Activated T-cell treated with anti-CD3 and anti-CD28 coated beads, Interleukin-2, amount 50 U/mL, for 4 hours (primary cell): ENCODE measurements at regions not wholly inside any gene's neighbourhood (a gene's known extent, or its start where the extent isn't known, plus 50 kb on each side); places are given as distances from the start of the nearest gene placed in this dataset.
"Not testable (repeated sequence)": the region's sequence is repeated elsewhere in the genome, so short reads cannot be mapped to it uniquely, and the experiment has no call there.

ENCODE experiments used
- ATAC-seq, 2 donors: fragments of 200-7000 bp; cut with Tn5 transposase; one replicate each; pipeline ENCODE4 v1.10.0; 2021
- DNase-seq: peaks from one replicate; pipeline ENCODE4 v3.0.0-alpha.2; 2020
- H3K27me3 Mint-ChIP-seq: one replicate; pipeline ENCODE4 v1.8.0; 2021; ENCODE audit warnings: low read depth, mixed read lengths
- H3K36me3 Mint-ChIP-seq: one replicate; pipeline ENCODE4 v1.8.0; 2022; ENCODE audit warnings: mixed read lengths; ENCODE audit not compliant: insufficient read depth
- H3K4me1 Mint-ChIP-seq: one replicate; pipeline ENCODE4 v1.8.0; 2021; ENCODE audit warnings: low read depth, mixed read lengths
- H3K4me3 Mint-ChIP-seq: one replicate; pipeline ENCODE4 v1.8.0; 2021; ENCODE audit warnings: mild to moderate bottlenecking, moderate library complexity, mixed read lengths
- H3K9me3 Mint-ChIP-seq: one replicate; pipeline ENCODE4 v1.8.0; 2021; ENCODE audit warnings: mixed read lengths

DNA sequence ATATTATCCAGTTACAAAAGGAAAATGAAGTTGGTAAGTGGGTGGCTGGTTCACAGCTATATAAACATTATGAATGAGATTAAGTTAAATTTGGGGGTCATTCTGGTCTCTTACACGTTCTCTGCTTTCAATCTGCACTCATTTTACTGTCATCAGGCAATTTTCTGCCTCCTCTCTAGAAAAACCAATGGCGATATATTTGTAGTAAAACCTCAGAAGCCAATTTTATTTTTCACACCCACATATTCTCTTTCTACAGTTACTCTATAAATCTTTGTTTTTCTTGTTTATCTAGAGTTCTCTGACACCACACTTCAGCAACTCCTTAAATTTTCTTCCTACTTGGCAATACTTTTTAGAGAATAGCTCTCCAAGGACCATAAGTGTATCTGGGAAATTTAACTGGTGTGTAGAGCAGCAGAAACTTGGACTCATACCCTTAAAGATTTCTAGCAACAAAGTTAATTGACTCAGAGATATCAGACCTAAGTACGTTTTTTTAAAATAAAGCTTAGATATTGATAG lies 926.9 kb downstream of the TMTC2 start:
- ATAC-seq (no peak), DNase-seq (no peak)
- H3K36me3 Mint-ChIP-seq = no peaks in the 10 kb centered on the region
- no peaks in the 10 kb centered on the region for H3K27me3 Mint-ChIP-seq
- H3K4me3 Mint-ChIP-seq = no peak overlapping the region
- peaks cover 14% of the 10 kb centered on the region for H3K9me3 Mint-ChIP-seq
- no peaks in the 10 kb centered on the region for H3K4me1 Mint-ChIP-seq

DNA sequence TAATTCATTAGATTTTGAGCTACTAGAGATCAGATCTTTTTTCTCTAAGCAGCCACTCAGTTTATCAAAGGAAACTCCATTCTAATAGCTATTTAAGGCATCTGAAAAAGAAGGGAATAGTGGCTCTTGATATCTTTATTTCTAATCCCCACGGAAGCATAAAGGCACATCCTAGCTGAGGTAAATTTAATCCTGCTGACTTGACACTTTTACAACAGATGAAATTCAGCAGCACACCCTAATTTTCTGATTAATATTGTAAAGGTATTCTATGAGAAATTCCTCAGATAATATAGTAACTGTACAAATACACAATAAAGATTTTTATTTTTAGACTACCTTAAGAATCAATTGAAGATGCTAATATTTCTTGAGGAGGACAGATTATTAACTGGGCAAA lies 916.4 kb downstream of the TMTC2 start:
- Mint-ChIP-seq H3K36me3 (no peaks in the 10 kb centered on the region), H3K4me1 (no peaks in the 10 kb centered on the region), H3K4me3 (no peak overlapping the region), H3K27me3 (no peaks in the 10 kb centered on the region), H3K9me3 (peaks cover 32% of the 10 kb centered on the region)
- ATAC-seq = no peak
- DNase-seq = no peak

DNA sequence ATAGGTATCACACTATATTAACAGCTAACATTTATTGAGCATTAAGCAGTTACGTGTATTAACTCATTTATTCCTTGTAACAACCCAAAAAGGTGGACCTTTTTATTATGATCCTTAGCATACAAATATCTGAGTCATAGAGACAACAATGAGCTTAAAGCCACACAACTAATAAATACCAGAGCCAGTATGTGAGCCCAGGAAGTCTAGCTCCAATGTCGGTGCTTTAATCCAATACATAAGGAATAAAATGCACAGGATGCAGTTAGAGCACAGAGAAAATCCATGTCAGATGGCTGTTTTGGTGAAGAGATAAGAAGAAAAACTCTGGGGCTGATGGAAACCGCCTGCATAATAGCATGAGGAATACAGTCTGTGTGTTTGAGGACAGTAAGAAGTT lies 888.6 kb downstream of the TMTC2 start:
- Mint-ChIP-seq H3K4me1 (no peaks in the 10 kb centered on the region), H3K36me3 (no peaks in the 10 kb centered on the region), H3K9me3 (peaks cover 5% of the 10 kb centered on the region), H3K27me3 (no peaks in the 10 kb centered on the region), H3K4me3 (no peak overlapping the region)
- DNase-seq = no peak
- no peak for ATAC-seq

DNA sequence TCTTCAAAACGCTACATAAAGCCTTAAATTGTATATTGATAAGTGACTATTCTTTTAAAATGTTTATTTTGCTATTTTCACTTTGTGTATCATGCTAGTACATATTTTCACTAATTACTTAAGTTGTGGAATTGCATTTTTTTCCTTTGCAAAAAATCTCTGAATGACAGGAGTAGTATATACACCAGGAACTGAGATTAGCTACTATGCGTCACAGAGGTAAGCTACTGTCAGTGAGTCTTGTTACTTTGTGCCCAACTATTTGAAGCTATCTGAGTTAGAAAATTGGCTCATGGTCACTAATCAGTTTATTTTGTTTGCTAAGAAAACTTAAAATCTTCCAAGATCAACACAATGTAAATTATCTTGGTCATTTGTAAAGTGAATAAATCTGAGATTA lies 887.4 kb downstream of the TMTC2 start:
- DNase-seq (no peak), ATAC-seq (no peak)
- no peaks in the 10 kb centered on the region for H3K27me3 Mint-ChIP-seq
- peaks cover 12% of the 10 kb centered on the region for H3K9me3 Mint-ChIP-seq
- no peaks in the 10 kb centered on the region for H3K4me1 Mint-ChIP-seq
- H3K36me3 Mint-ChIP-seq = no peaks in the 10 kb centered on the region
- no peak overlapping the region for H3K4me3 Mint-ChIP-seq

DNA sequence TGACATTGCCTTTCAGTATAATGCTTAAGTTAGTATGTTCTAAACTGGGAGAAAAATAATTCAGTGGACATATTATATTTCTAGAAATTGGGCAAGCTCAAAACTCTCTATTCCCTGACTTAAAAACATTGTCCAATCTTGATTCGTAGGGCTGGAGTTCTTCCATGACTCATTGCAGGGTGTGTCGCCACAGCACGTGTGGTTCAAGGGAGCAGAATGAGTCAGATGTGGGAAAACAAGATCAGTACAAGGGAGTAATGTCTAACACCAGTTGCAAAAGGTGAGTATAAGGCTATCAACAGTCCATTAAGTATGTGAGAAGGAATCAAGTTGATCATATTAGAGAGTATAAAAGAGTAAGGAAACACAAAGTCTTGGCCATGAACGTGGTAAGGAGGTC lies 887.0 kb downstream of the TMTC2 start:
- ATAC-seq (no peak), DNase-seq (no peak)
- Mint-ChIP-seq H3K9me3 (peaks cover 16% of the 10 kb centered on the region), H3K27me3 (no peaks in the 10 kb centered on the region), H3K4me3 (no peak overlapping the region), H3K36me3 (no peaks in the 10 kb centered on the region), H3K4me1 (no peaks in the 10 kb centered on the region)

DNA sequence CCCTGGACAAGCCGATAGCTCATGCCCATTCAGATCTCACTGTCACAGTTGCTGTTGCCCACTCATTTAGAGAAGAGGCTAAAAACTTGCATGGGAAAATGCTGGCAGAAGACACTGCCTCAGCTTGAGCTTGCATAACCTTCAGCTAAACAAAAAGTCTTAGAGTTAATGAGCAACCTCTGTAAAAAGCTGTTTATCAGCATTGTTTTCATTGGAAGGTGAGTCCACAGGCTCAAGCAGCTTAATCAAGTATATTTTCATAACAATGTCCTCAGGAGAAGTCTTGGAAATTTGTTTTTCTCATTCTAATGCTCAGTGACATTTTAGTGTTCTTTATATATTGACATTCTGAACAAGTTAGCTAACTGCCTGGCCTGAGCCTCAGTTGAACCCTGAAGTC lies 872.9 kb downstream of the TMTC2 start:
- H3K4me1 Mint-ChIP-seq = no peaks in the 10 kb centered on the region
- DNase-seq (no peak), ATAC-seq (no peak)
- no peaks in the 10 kb centered on the region for H3K27me3 Mint-ChIP-seq
- H3K4me3 Mint-ChIP-seq = no peak overlapping the region
- H3K9me3 Mint-ChIP-seq = peaks cover 4% of the 10 kb centered on the region
- no peaks in the 10 kb centered on the region for H3K36me3 Mint-ChIP-seq

DNA sequence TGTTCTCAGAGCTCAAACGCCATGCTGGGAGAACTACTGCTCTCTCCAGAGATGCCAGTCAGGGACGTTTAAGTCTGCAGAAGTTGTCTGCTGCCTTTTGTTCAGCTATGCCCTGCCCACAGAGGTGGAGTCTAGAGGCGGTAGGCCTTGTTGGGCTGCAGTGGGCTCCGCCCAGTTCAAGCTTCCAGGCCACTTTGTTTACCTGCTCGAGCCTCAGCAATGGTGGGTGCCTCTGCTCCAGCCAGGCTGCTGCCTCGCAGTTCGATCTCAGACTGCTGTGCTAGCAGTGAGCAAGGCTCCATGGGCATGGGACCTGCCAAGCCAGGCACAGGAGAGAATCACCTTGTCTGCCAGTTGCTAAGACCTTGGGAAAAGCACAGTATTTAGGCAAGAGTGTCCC lies 869.3 kb downstream of the TMTC2 start:
- H3K27me3 Mint-ChIP-seq, DNase-seq, ATAC-seq, H3K36me3 Mint-ChIP-seq, H3K4me3 Mint-ChIP-seq, H3K4me1 Mint-ChIP-seq: not testable (repeated sequence)
- H3K9me3 Mint-ChIP-seq = peaks cover 11% of the 10 kb centered on the region

DNA sequence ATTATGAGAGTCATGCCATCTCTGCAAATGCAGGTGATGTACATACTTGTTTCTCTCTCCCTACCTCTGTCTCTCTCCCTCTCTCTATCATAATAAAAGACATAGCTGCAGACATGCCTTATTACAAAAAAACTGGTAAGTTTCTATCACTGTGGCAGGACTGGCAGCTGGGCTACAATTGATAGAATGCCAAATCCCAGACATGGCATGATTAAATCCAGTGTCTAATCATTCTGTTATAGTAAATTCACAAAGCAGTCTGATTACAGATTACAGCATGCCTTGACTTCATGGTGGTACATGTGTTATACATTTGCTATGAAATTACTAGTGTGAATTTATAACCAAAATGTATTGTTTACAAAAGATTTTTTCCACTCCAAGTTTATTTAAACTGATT lies 854.7 kb downstream of the TMTC2 start:
- DNase-seq (no peak), ATAC-seq (no peak)
- peaks cover 5% of the 10 kb centered on the region for H3K9me3 Mint-ChIP-seq
- H3K4me1 Mint-ChIP-seq = no peaks in the 10 kb centered on the region
- H3K27me3 Mint-ChIP-seq = no peaks in the 10 kb centered on the region
- H3K4me3 Mint-ChIP-seq = no peak overlapping the region
- H3K36me3 Mint-ChIP-seq = no peaks in the 10 kb centered on the region

DNA sequence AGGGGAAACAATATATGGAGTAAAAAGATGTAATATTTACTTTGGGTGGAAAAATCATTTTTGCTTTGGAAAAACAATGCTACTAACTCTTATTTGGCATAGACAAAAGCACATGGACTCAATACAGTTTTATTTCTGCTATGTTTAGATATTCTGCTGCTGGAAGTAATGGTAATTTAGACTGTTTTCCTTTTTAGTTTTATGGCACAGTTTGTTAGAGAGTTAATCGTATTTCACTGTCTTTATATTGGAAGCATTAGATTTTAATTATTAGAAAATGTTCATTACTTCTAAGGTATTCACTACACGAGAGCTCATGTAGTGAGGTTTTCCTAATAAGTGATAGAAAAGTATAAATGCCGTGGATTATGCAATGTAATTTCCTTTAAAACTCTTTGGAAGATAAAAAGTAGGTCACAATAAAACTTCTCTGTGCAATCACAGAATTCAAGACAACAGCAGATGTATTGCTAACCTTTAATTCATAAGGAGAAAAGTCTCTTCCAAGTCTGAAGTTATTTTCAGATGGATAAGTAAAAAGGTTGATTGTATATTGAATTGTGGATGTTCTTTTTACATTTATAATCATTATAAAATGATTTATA lies 851.8 kb downstream of the TMTC2 start:
- Mint-ChIP-seq H3K27me3 (no peaks in the 10 kb centered on the region), H3K9me3 (peaks cover 5% of the 10 kb centered on the region), H3K36me3 (no peaks in the 10 kb centered on the region), H3K4me1 (no peaks in the 10 kb centered on the region), H3K4me3 (no peak overlapping the region)
- ATAC-seq = no peak
- DNase-seq = no peak

DNA sequence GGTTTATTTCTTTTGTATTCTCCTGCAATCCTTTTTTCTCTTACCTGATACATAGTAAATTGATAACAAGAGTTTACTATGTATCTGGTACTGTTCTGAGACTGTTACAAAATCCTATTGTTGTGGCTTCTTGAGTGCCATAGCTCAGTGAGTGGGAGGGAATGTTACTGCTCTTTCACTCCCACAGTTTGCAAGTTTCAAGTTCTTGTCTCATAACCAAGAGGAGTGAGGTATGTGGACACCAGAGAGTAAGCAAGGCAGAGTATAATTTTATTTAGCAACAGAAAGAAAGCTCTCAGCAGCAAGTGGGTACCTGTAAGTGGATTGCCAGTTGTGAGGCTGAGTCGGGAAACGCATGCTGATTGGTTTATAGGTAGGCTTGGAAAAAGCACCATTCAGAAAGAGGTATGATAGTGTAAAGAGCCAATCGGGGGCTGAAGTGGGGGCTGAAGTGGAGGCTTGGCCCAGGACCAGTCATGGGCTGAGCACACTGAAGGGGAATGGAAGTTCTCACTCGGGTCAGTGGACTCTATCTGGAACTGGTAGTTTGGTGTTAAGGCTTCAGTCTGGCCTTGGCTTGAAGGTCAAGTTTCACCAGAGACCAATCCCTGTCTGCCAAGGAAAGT lies 850.8 kb downstream of the TMTC2 start:
- ATAC-seq (no peak), DNase-seq (no peak)
- Mint-ChIP-seq H3K4me1 (no peaks in the 10 kb centered on the region), H3K4me3 (no peak overlapping the region), H3K36me3 (no peaks in the 10 kb centered on the region), H3K27me3 (no peaks in the 10 kb centered on the region), H3K9me3 (peaks cover 5% of the 10 kb centered on the region)

DNA sequence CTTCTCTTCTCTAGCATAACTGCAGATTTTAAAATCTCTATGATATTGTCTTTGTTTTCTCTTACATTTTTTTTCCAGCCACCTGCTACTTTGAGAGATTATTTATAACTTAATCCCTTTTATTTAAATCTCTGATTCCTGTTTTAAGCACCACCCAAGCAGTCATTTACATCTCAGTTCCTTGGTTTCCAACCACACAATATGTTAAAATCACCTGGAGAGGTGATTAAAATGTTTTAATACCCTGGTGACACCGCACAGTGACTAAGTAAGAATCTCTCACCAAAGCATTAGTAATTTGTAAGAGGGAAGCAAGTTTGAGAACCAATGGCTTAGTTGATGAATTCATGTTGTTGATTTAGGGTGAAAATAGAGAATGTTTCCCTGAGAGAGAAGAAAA lies 849.8 kb downstream of the TMTC2 start:
- no peaks in the 10 kb centered on the region for H3K4me1 Mint-ChIP-seq
- H3K9me3 Mint-ChIP-seq = peaks cover 5% of the 10 kb centered on the region
- no peak for DNase-seq

DNA sequence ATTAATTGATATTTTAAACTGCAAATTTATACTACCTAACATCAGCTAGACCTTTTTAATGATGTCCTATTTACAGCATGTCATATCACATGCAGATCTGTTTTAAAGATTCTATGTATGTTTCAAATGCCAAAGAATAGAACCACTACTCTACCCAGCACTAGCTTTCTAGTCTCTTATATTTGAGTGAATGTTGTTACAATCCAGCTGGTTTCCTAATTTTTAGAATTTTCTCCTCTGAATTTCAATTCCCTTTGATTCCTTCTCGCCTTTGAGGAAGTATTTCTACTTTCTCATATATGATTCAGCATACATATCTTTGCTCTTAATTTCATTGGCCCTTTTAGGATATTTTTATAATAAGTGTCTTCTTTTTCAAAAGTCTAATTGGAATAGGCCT lies 841.9 kb downstream of the TMTC2 start:
- Mint-ChIP-seq H3K36me3 (no peaks in the 10 kb centered on the region), H3K27me3 (no peaks in the 10 kb centered on the region), H3K9me3 (peaks cover 13% of the 10 kb centered on the region), H3K4me1 (no peaks in the 10 kb centered on the region), H3K4me3 (no peak overlapping the region)
- DNase-seq = no peak
- ATAC-seq = no peak

More for the DNA sequence above, 849.8 kb downstream of the TMTC2 start:
- Mint-ChIP-seq H3K4me3 (no peak overlapping the region), H3K27me3 (no peaks in the 10 kb centered on the region), H3K36me3 (no peaks in the 10 kb centered on the region)
- ATAC-seq = no peak

DNA sequence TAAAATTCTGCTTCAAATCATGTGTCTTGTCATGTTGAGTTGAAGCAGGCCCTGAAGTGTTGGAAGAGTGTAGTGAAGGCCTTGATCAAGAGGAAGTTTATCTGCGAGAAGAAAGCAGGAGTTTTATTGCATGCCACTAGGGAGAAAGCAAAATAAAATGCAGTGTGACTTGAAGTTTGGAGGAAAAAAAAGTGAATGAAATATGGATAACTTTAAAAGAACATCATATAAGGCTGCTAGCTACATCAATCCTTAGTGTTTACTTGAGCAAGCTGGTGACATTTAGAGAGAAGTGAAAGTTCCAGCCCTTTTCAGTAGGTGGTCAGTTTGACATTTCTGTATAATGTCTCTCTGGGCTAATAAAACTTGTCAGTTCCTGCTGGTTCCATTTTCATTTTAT lies 841.1 kb downstream of the TMTC2 start:
- no peak overlapping the region for H3K4me3 Mint-ChIP-seq
- no peaks in the 10 kb centered on the region for H3K4me1 Mint-ChIP-seq
- no peaks in the 10 kb centered on the region for H3K27me3 Mint-ChIP-seq
- DNase-seq = no peak
- no peaks in the 10 kb centered on the region for H3K36me3 Mint-ChIP-seq
- ATAC-seq = no peak
- peaks cover 20% of the 10 kb centered on the region for H3K9me3 Mint-ChIP-seq

DNA sequence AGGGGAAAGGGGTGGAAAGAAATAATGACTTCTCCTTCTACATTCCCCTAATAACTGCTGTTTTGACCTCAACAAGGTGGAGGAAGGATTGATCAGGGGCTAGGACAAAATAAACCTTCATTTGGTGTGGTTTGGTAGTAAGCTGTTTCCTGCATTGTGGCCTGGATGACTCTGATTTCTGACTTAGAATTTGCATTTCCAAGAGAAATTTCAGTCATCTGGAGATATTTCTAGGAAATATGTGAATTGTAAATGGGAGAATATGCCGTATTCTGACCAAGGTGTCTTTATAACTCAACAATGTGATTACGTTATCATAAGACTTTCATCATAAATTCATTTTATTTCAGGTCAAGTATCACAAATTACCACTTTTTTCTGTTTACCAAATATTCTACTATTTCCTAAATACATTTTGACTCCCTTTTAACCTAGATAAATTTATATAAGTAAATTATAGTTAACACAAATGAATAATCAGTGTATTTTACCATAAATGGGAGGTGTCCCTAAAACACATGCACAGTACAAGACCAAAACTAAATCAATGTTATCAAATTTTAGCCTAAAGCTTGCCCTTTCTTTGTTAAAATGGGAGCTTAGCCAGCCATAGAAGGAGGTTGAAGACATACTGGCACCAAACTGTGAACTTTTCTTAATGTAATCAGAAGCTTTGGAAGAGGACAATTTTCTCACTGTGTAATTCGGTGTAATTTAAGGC lies 828.8 kb downstream of the TMTC2 start:
- no peak overlapping the region for H3K4me3 Mint-ChIP-seq
- no peaks in the 10 kb centered on the region for H3K4me1 Mint-ChIP-seq
- ATAC-seq = no peak
- no peak for DNase-seq
- no peaks in the 10 kb centered on the region for H3K27me3 Mint-ChIP-seq
- H3K9me3 Mint-ChIP-seq = no peaks in the 10 kb centered on the region
- H3K36me3 Mint-ChIP-seq = no peaks in the 10 kb centered on the region

DNA sequence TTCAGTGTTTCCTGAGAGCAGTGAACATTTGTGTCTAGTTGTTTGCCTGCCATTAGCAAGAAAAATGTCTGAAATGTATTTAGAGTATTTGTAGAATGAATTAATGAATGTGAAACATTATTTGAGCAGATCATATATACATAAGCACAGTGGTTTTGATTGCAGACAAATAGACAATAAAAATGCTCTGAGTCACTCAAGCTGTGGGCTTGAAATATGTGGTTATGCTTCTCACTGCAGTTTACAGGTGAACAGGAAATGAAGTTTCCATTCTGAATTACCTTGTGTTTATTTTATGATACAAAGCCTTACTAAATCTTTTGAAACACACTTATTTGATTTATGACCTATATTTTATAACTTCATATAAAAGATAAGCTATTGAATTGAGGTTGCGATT lies 827.7 kb downstream of the TMTC2 start:
- H3K9me3 Mint-ChIP-seq = no peaks in the 10 kb centered on the region
- no peaks in the 10 kb centered on the region for H3K27me3 Mint-ChIP-seq
- ATAC-seq (no peak), DNase-seq (no peak)
- H3K36me3 Mint-ChIP-seq = no peaks in the 10 kb centered on the region
- H3K4me1 Mint-ChIP-seq = no peaks in the 10 kb centered on the region
- no peak overlapping the region for H3K4me3 Mint-ChIP-seq
